H1 (cell line): ENCODE measurements at regions not wholly inside any gene's neighbourhood (a gene's known extent, or its start where the extent isn't known, plus 50 kb on each side); places are given as distances from the start of the nearest gene placed in this dataset.

Experiments
- CTCF ChIA-PET: fragments of 300-600 bp; sonication (Branson Sonifier 250); formaldehyde crosslinking; loops from one replicate; lab custom pipeline; 2021; ENCODE audit not compliant: partially characterized antibody; lab: Charles Lee
- POLR2A ChIA-PET: fragments of 300-600 bp; sonication (Branson Sonifier 250); formaldehyde crosslinking; loops from one replicate; lab custom pipeline; 2021; ENCODE audit warnings: inconsistent platforms; ENCODE audit not compliant: partially characterized antibody; lab: Charles Lee
- DNase-seq, 2 experiments: peaks; one replicate each; pipeline versions ENCODE4 v3.0.0 to v3.0.0-alpha.2; 2010 to 2022; ENCODE audit warnings: low spot score in 2 of 2, low read depth in 1 of 2, mixed read lengths in 1 of 2
- FAIRE-seq: peaks from 2 replicates; lab custom pipeline; 2011; peaks lifted over from hg19 to GRCh38; lab: Jason Lieb, UNC
- H2AFZ ChIP-seq: 2 replicates; pipeline ENCODE4 v1.8.1; 2012; ENCODE audit warnings: low read length, inconsistent platforms
- H2AK5ac ChIP-seq: 2 replicates; pipeline ENCODE4 v1.6.1; 2013; ENCODE audit warnings: low read depth, low read length
- H2BK120ac ChIP-seq: replicated peaks from 2 replicates; pipeline ENCODE3; 2013; ENCODE audit warnings: low read depth, low read length, inconsistent platforms
- H2BK12ac ChIP-seq: 2 replicates; pipeline ENCODE4 v1.6.1; 2013; ENCODE audit warnings: low read depth, low read length
- H2BK15ac ChIP-seq: 2 replicates; pipeline ENCODE4 v1.6.1; 2013; ENCODE audit warnings: low read length
- H2BK20ac ChIP-seq: 2 replicates; pipeline ENCODE4 v1.6.1; 2013; ENCODE audit warnings: low read length
- H2BK5ac ChIP-seq: 2 replicates; pipeline ENCODE4 v1.6.1; 2013; ENCODE audit warnings: low read depth, low read length
- H3K14ac ChIP-seq: 2 replicates; pipeline ENCODE4 v1.6.1; 2013; ENCODE audit warnings: inconsistent platforms; ENCODE audit not compliant: insufficient read length
- H3K18ac ChIP-seq: 2 replicates; pipeline ENCODE4 v1.6.1; 2013; ENCODE audit warnings: low read length; ENCODE audit errors: extremely low read depth
- H3K23ac ChIP-seq: 2 replicates; pipeline ENCODE4 v1.6.1; 2013; ENCODE audit warnings: inconsistent platforms; ENCODE audit not compliant: insufficient read length
- H3K23me2 ChIP-seq: 2 replicates; pipeline ENCODE4 v1.6.1; 2013; ENCODE audit warnings: low read depth, low read length
- H3K27ac ChIP-seq: 2 replicates; pipeline ENCODE4 v1.6.1; 2011; ENCODE audit warnings: low read depth, low read length, inconsistent platforms
- H3K27me3 ChIP-seq, 4 experiments: replicated peaks in 1 of 4; 1 replicate in 1 of 4; 2 replicates in 3 of 4; pipeline versions ENCODE4 v1.6.1 to v1.8.1; 2011 to 2013; ENCODE audit warnings: low read length in 3 of 4, mild to moderate bottlenecking in 3 of 4, inconsistent platforms in 2 of 4, mixed read lengths in 2 of 4, moderate library complexity in 1 of 4; ENCODE audit not compliant: control insufficient read depth in 3 of 4, insufficient read depth in 3 of 4; ENCODE audit errors: extremely low read depth in 1 of 4
- H3K36me3 ChIP-seq, 4 experiments: 2 replicates each; pipeline versions ENCODE4 v1.6.1 to v1.8.1; 2011 to 2013; ENCODE audit warnings: mild to moderate bottlenecking in 4 of 4, low read length in 3 of 4, moderate library complexity in 2 of 4, control low read depth in 1 of 4, inconsistent platforms in 1 of 4; ENCODE audit not compliant: insufficient read depth in 4 of 4, control insufficient read depth in 2 of 4
- H3K4ac ChIP-seq: replicated peaks from 2 replicates; pipeline ENCODE3; 2013; ENCODE audit warnings: low read length, low read depth, mixed read lengths, inconsistent platforms; ENCODE audit not compliant: insufficient read length
- H3K4me1 ChIP-seq, 4 experiments: replicated peaks in 1 of 4; 1 replicate in 1 of 4; 2 replicates in 3 of 4; pipeline versions ENCODE4 v1.6.1 to v1.8.1; 2011 to 2013; ENCODE audit warnings: low read length in 3 of 4, inconsistent platforms in 2 of 4, mixed read lengths in 1 of 4; ENCODE audit not compliant: insufficient read depth in 4 of 4, control insufficient read depth in 3 of 4
- H3K4me2 ChIP-seq, 2 experiments: 2 replicates each; pipeline versions ENCODE4 v1.6.1 to v1.8.1; 2011 to 2013; ENCODE audit warnings: low read depth in 2 of 2, low read length in 2 of 2, control low read depth in 1 of 2, inconsistent platforms in 1 of 2, mild to moderate bottlenecking in 1 of 2; ENCODE audit not compliant: insufficient read depth in 1 of 2
- H3K4me3 ChIP-seq, 4 experiments: fragments of 200-600, 300-600 bp in 1 of 4; sonication (generic), shearing (Covaris generic), sonication (Bioruptor Twin) in 1 of 4; 2 replicates each; pipeline versions ENCODE4 v1.5.1 to v1.8.1; 2011 to 2016; ENCODE audit warnings: low read length in 4 of 4, low read depth in 3 of 4, control low read depth in 2 of 4, inconsistent platforms in 2 of 4, mild to moderate bottlenecking in 2 of 4, mixed read lengths in 1 of 4, moderate library complexity in 1 of 4; ENCODE audit not compliant: insufficient read depth in 2 of 4; ENCODE audit errors: extremely low read depth in 1 of 4
- H3K56ac ChIP-seq: replicated peaks from 2 replicates; pipeline ENCODE3; 2013; ENCODE audit warnings: low read depth, mild to moderate bottlenecking, mixed read lengths, low read length, inconsistent platforms; ENCODE audit not compliant: insufficient read length
- H3K79me1 ChIP-seq: 2 replicates; pipeline ENCODE4 v1.6.1; 2013; ENCODE audit warnings: low read depth, low read length, control low read depth
- H3K79me2 ChIP-seq, 2 experiments: 2 replicates each; pipeline versions ENCODE4 v1.6.1 to v1.8.1; 2012 to 2013; ENCODE audit warnings: low read length in 2 of 2, mild to moderate bottlenecking in 2 of 2, inconsistent platforms in 1 of 2; ENCODE audit not compliant: insufficient read depth in 2 of 2, control insufficient read depth in 1 of 2
- H3K9ac ChIP-seq, 4 experiments: replicated peaks in 1 of 4; 1 replicate in 1 of 4; 2 replicates in 3 of 4; pipeline versions ENCODE4 v1.6.1 to v1.8.1; 2011 to 2013; ENCODE audit warnings: low read depth in 3 of 4, low read length in 3 of 4, control low read depth in 2 of 4, mild to moderate bottlenecking in 2 of 4, moderate library complexity in 2 of 4, inconsistent platforms in 1 of 4; ENCODE audit errors: extremely low read depth in 1 of 4
- H3K9me3 ChIP-seq, 2 experiments: 2 replicates each; pipeline versions ENCODE4 v1.6.1 to v1.8.1; 2012 to 2013; ENCODE audit warnings: mild to moderate bottlenecking in 2 of 2, moderate library complexity in 2 of 2, control low read depth in 1 of 2, inconsistent platforms in 1 of 2, low read depth in 1 of 2, low read length in 1 of 2, mixed read lengths in 1 of 2; ENCODE audit not compliant: insufficient read depth in 2 of 2
- H4K20me1 ChIP-seq, 2 experiments: replicated peaks in 1 of 2; 2 replicates each; pipeline versions ENCODE3 to v1.8.1; 2011 to 2013; ENCODE audit warnings: inconsistent platforms in 2 of 2, low read length in 2 of 2, mild to moderate bottlenecking in 1 of 2; ENCODE audit not compliant: insufficient read depth in 2 of 2, control insufficient read depth in 1 of 2
- H4K5ac ChIP-seq: 2 replicates; pipeline ENCODE4 v1.6.1; 2013; ENCODE audit warnings: low read length, low read depth, mixed read lengths, inconsistent platforms; ENCODE audit not compliant: insufficient read length
- H4K8ac ChIP-seq: 2 replicates; pipeline ENCODE4 v1.8.0; 2013; ENCODE audit warnings: mild to moderate bottlenecking, moderate library complexity, low read length, inconsistent platforms; ENCODE audit not compliant: insufficient read depth; ENCODE audit errors: extremely low read depth
- H4K91ac ChIP-seq: replicated peaks from 2 replicates; pipeline ENCODE3; 2013; ENCODE audit warnings: low read length, mixed read lengths, inconsistent platforms; ENCODE audit not compliant: insufficient read length
- KDM4A ChIP-seq: IDR thresholded peaks from one replicate; pipeline ENCODE4 v1.7.1; 2012; ENCODE audit warnings: low read depth, mild to moderate bottlenecking, moderate library complexity, low read length, inconsistent platforms; ENCODE audit not compliant: severe bottlenecking
- NANOG ChIP-seq: IDR thresholded peaks from 2 replicates; pipeline ENCODE4 v1.6.1; 2011; ENCODE audit warnings: low read length, low read depth, mild to moderate bottlenecking, inconsistent platforms; ENCODE audit not compliant: insufficient read depth, poor library complexity, severe bottlenecking
- RAD21 ChIP-seq, 2 experiments: IDR thresholded peaks in 1 of 2; conservative IDR thresholded peaks in 1 of 2; 2 replicates each; pipeline ENCODE4 v1.6.1; 2011; ENCODE audit warnings: low read depth in 2 of 2, low read length in 2 of 2, improper control_type of control experiment in 1 of 2, inconsistent platforms in 1 of 2, mild to moderate bottlenecking in 1 of 2, moderate library complexity in 1 of 2
- TEAD4 ChIP-seq: IDR thresholded peaks from 2 replicates; pipeline ENCODE4 v1.6.1; 2012; ENCODE audit warnings: low read depth, low read length, inconsistent platforms, mixed read lengths
- WGBS, 2 experiments: shearing (Covaris generic) in 1 of 2; methylation state at CpG; one replicate each; pipeline versions ENCODE4 v1.1.6 to v1.1.7; 2013 to 2015; ENCODE audit warnings: low lambda C conversion rate in 2 of 2, mixed read lengths in 2 of 2, inconsistent platforms in 1 of 2, low coverage in 1 of 2, missing lambda C conversion rate in 1 of 2; ENCODE audit not compliant: insufficient replicate concordance in 2 of 2, insufficient coverage in 1 of 2, insufficient read length in 1 of 2; ENCODE audit errors: extremely low coverage in 1 of 2, missing lambda C conversion rate in 1 of 2; 5-methylcytosine and 5-hydroxymethylcytosine counted together
- TF ChIP-seq, protein P1 (sequence below), 3 experiments: IDR thresholded peaks; 1 replicate in 2 of 3; 2 replicates in 1 of 3; pipeline versions ENCODE4 v1.5.1 to v1.6.1; 2011; ENCODE audit warnings: low read length in 3 of 3, mild to moderate bottlenecking in 3 of 3, inconsistent platforms in 2 of 3, low read depth in 1 of 3, moderate library complexity in 1 of 3; ENCODE audit not compliant: insufficient read depth in 1 of 3; ENCODE audit errors: control extremely low read depth in 1 of 3
- TF ChIP-seq, protein P2 (sequence below): IDR thresholded peaks from 2 replicates; pipeline ENCODE4 v1.6.1; 2011; ENCODE audit warnings: low read depth, mild to moderate bottlenecking, low read length; ENCODE audit not compliant: insufficient read depth

DNA sequence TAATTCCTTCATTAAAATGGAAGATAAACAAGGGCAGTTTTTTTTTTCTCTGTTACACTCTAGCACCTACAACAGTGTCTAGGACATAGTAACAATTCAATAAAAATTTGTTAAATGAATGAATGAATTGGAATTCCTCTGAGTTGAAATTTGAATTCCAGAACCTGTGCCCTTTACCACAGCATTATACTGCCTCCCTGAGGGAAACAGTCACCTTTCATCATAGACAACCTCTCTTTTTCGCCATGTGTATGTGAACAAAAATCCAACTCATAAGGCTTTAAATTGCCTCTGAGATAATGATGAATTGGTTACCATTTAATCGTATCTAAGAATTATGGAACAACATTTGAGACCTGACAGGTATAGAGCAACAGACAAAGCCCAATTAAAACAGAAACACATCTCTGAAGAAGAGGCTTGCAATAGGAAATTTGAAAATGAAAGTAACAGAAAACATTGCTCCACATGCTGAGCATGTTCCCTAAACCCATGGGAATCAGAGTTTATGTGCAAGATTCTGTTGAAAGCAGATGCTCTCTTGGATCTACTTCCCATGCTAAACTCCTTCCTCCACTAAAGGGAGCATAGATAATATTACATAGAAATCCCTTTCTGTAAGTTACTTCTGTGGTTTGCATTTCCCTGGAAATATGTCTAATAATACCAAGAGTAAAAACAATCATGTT lies 657.8 kb downstream of the GALC start:
- H3K23ac ChIP-seq: no peak overlapping the region
- no peak overlapping the region for H4K8ac ChIP-seq
- H3K9me3 ChIP-seq: peaks cover 3% of the 10 kb centered on the region in 2 experiments; a peak in 1 of 4 replicates
- no peak overlapping the region for H2BK120ac ChIP-seq
- WGBS, 2 experiments: 86% methylated on average over 2 of the region's 2 CpGs; no CpG with 5 or more reads in 1 of the 2 experiments
- H4K91ac ChIP-seq: no peak overlapping the region
- no peak overlapping the region for H3K4me3 ChIP-seq
- H3K4me2 ChIP-seq: no peak overlapping the region
- H2BK12ac ChIP-seq: no peak overlapping the region
- no peak overlapping the region for H3K4ac ChIP-seq
- H3K4me1 ChIP-seq: no peaks in the 10 kb centered on the region
- no peaks in the 10 kb centered on the region for H4K20me1 ChIP-seq
- H3K18ac ChIP-seq: no peak overlapping the region
- no peaks in the 10 kb centered on the region for H3K79me2 ChIP-seq
- no peak overlapping the region for H3K27ac ChIP-seq
- ChIA-PET POLR2A (no interaction called here), CTCF (interaction anchor here (0.5 to 1.5 kb wide), 4 partner anchors 8 to 636 kb away, joined by 3 to 4 read pairs (median 3); no protein-coding TSS in a partner anchor)
- H2BK5ac ChIP-seq: no peak overlapping the region
- H3K56ac ChIP-seq: no peak overlapping the region
- no peak overlapping the region for H3K14ac ChIP-seq
- no peak overlapping the region for H3K9ac ChIP-seq
- no peak overlapping the region for H2BK15ac ChIP-seq
- no peak overlapping the region for H4K5ac ChIP-seq
- TF ChIP-seq, protein P1, sequence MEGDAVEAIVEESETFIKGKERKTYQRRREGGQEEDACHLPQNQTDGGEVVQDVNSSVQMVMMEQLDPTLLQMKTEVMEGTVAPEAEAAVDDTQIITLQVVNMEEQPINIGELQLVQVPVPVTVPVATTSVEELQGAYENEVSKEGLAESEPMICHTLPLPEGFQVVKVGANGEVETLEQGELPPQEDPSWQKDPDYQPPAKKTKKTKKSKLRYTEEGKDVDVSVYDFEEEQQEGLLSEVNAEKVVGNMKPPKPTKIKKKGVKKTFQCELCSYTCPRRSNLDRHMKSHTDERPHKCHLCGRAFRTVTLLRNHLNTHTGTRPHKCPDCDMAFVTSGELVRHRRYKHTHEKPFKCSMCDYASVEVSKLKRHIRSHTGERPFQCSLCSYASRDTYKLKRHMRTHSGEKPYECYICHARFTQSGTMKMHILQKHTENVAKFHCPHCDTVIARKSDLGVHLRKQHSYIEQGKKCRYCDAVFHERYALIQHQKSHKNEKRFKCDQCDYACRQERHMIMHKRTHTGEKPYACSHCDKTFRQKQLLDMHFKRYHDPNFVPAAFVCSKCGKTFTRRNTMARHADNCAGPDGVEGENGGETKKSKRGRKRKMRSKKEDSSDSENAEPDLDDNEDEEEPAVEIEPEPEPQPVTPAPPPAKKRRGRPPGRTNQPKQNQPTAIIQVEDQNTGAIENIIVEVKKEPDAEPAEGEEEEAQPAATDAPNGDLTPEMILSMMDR (IDR thresholded peaks at IDR 0.05; ENCODE audit: control extremely low read depth in 1 of 3, insufficient read depth in 1 of 3, low read depth in 1 of 3, low read length in 3 of 3): peak in 2 of 3 experiments; percentile 27 to 35; a peak in 2 of 4 replicates
- TF ChIP-seq RAD21 (IDR thresholded peaks at IDR 0.05 in 1 of 2, conservative IDR thresholded peaks at IDR 0.05 in 1 of 2; ENCODE audit: low read depth in 2 of 2, low read length in 2 of 2) (peak; percentile 76 to 79), NANOG (no peak), KDM4A (no peak), TEAD4 (no peak)
- TF ChIP-seq, protein P2, sequence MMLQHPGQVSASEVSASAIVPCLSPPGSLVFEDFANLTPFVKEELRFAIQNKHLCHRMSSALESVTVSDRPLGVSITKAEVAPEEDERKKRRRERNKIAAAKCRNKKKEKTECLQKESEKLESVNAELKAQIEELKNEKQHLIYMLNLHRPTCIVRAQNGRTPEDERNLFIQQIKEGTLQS: no peak
- H2AFZ ChIP-seq: no peak overlapping the region
- DNase-seq (no peak), FAIRE-seq (no peak)
- H3K27me3 ChIP-seq: no peaks in the 10 kb centered on the region
- H3K36me3 ChIP-seq: no peaks in the 10 kb centered on the region
- H2BK20ac ChIP-seq: no peak overlapping the region
- H3K79me1 ChIP-seq: no peaks in the 10 kb centered on the region
- H2AK5ac ChIP-seq: no peak overlapping the region
- H3K23me2 ChIP-seq: no peaks in the 10 kb centered on the region
